Naive B cell (primary cell): ENCODE measurements at regions not wholly inside any gene's neighbourhood (a gene's known extent, or its start where the extent isn't known, plus 50 kb on each side); places are given as distances from the start of the nearest gene placed in this dataset.

ENCODE experiments used
- ATAC-seq, 2 donors: fragments of 150-1000 bp; cut with Tn5 transposase; 2 replicates each; pipeline ENCODE4 v1.10.0; 2021; ENCODE audit warnings: low read depth in 2 of 2, mild to moderate bottlenecking in 2 of 2, moderate library complexity in 2 of 2
- DNase-seq: peaks from one replicate; pipeline ENCODE4 v3.0.0; 2022
- H3K27ac Mint-ChIP-seq, 6 donors: one replicate each; pipeline ENCODE4 v1.8.0; 2020 to 2022; ENCODE audit warnings: mild to moderate bottlenecking in 6 of 6, mixed read lengths in 6 of 6, moderate library complexity in 5 of 6, inconsistent platforms in 2 of 6
- H3K27me3 Mint-ChIP-seq, 3 donors: one replicate each; pipeline ENCODE4 v1.8.0; 2021 to 2022; ENCODE audit warnings: mixed read lengths in 3 of 3, mild to moderate bottlenecking in 1 of 3
- H3K36me3 Mint-ChIP-seq, 2 donors: one replicate each; pipeline ENCODE4 v1.8.0; 2020 to 2022; ENCODE audit warnings: mixed read lengths in 2 of 2, inconsistent platforms in 1 of 2, mild to moderate bottlenecking in 1 of 2
- H3K4me1 Mint-ChIP-seq, 3 donors: one replicate each; pipeline ENCODE4 v1.8.0; 2020 to 2022; ENCODE audit warnings: mixed read lengths in 3 of 3, inconsistent platforms in 1 of 3, mild to moderate bottlenecking in 1 of 3, moderate library complexity in 1 of 3
- H3K4me3 Mint-ChIP-seq, 8 donors: one replicate each; pipeline ENCODE4 v1.8.0; 2020 to 2022; ENCODE audit warnings: mild to moderate bottlenecking in 8 of 8, mixed read lengths in 8 of 8, moderate library complexity in 8 of 8, inconsistent platforms in 2 of 8
- H3K9me3 Mint-ChIP-seq, 7 donors: one replicate each; pipeline ENCODE4 v1.8.0; 2020 to 2022; ENCODE audit warnings: mixed read lengths in 7 of 7, mild to moderate bottlenecking in 5 of 7, inconsistent platforms in 2 of 7, moderate library complexity in 1 of 7

GRCh38 chr5:74285675-74286280 lies 354.8 kb downstream of the ENC1 start:
- H3K36me3 Mint-ChIP-seq: no peaks in the 10 kb centered on the region
- DNase-seq (no peak), ATAC-seq (no peak)
- no peaks in the 10 kb centered on the region for H3K9me3 Mint-ChIP-seq
- no peak overlapping the region for H3K4me3 Mint-ChIP-seq
- H3K27ac Mint-ChIP-seq: no peak overlapping the region
- no peaks in the 10 kb centered on the region for H3K4me1 Mint-ChIP-seq
- H3K27me3 Mint-ChIP-seq: peaks cover 6 to 33% (median 17%) of the 10 kb centered on the region in 3 donors

DNA sequence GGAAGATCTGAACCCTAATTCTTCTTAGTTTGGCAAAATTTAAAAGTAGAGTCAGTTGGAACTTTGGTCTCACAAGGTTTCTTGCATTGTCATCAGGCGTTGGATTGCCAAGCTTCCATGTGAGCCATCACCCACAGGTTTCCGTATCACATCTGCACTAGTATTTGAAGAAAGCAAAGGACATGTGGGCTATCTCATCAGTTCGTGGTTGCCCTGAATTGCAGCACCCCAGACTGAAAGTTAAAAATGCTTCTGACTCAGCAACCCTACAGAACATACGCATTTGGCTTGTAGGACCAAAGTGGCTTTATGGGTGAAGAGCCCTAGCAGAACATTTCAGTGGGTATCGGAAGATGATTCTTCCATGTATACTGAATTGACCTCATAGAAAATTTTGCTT lies 358.0 kb downstream of the ENC1 start:
- ATAC-seq (no peak), DNase-seq (no peak)
- Mint-ChIP-seq H3K36me3 (no peaks in the 10 kb centered on the region), H3K27me3 (peaks cover 0 to 30% (median 10%) of the 10 kb centered on the region in 3 donors), H3K27ac (no peak overlapping the region), H3K4me1 (no peaks in the 10 kb centered on the region), H3K4me3 (no peak overlapping the region), H3K9me3 (no peaks in the 10 kb centered on the region)

- Mint-ChIP-seq H3K9me3 (peaks cover 0 to 5% (median 0%) of the 10 kb centered on the region in 7 donors), H3K4me1 (no peaks in the 10 kb centered on the region), H3K27me3 (peaks cover 5 to 37% (median 22%) of the 10 kb centered on the region in 3 donors), H3K4me3 (no peak overlapping the region), H3K36me3 (no peaks in the 10 kb centered on the region), H3K27ac (no peak overlapping the region)
- ATAC-seq (no peak), DNase-seq (no peak)
Measured at GRCh38 chr5:74281166-74281565, 359.4 kb downstream of the ENC1 start.

GRCh38 chr5:74280306-74280705 lies 360.2 kb downstream of the ENC1 start:
- H3K9me3 Mint-ChIP-seq: peaks cover 0 to 5% (median 0%) of the 10 kb centered on the region in 7 donors
- H3K4me1 Mint-ChIP-seq: no peaks in the 10 kb centered on the region
- no peak for ATAC-seq
- no peak for DNase-seq
- peaks cover 5 to 42% (median 24%) of the 10 kb centered on the region in 3 donors for H3K27me3 Mint-ChIP-seq
- H3K27ac Mint-ChIP-seq: no peak overlapping the region
- H3K36me3 Mint-ChIP-seq: no peaks in the 10 kb centered on the region
- H3K4me3 Mint-ChIP-seq: no peak overlapping the region

GRCh38 chr5:74279244-74279643 lies 361.3 kb downstream of the ENC1 start:
- no peak overlapping the region for H3K27ac Mint-ChIP-seq
- H3K4me3 Mint-ChIP-seq: no peak overlapping the region
- no peaks in the 10 kb centered on the region for H3K36me3 Mint-ChIP-seq
- H3K27me3 Mint-ChIP-seq: peaks cover 5 to 35% (median 18%) of the 10 kb centered on the region in 3 donors
- ATAC-seq (no peak), DNase-seq (no peak)
- H3K4me1 Mint-ChIP-seq: no peaks in the 10 kb centered on the region
- peaks cover 0 to 5% (median 0%) of the 10 kb centered on the region in 7 donors for H3K9me3 Mint-ChIP-seq

GRCh38 chr5:74277418-74277817 lies 363.1 kb downstream of the ENC1 start:
- DNase-seq: no peak

DNA sequence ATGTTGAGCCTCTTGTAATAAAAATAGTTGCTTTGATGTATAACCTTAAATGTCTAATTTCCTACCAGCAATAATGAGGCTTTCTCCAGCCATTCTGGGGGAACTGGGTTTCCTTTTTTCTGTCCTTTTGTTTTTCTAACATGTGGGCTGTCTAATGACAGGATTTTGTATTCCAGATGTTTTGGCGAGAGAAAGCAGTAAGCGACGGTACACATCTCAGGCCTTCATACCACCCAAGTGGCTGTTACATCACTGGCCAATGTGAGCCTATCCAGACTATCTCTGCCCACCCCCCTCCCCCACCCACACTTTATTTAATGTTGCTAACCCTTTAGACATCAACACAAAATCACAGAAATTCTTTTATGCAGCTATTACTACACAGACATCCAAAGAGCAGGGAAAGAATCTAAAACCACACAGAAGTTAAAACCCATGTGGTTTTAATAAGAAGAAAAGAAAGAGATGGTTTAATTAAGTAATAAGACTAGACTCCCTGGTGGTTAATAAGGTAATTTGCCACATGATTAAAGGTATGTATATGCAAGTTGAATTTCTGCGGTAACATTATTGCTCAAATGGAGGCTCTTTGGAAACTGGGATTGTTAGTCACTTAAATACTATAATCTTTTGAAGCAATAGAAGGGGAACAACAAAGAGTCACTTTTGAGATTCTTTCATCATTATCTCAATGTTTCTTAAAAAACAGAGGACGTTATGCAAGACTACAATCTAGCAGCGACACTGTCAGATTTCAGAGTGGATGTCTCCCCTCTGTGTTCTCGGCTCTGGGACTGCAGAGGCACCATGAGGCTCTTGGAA lies 365.1 kb downstream of the ENC1 start:
- DNase-seq (no peak), ATAC-seq (no peak)
- Mint-ChIP-seq H3K36me3 (no peaks in the 10 kb centered on the region), H3K27me3 (peaks cover 5 to 23% (median 14%) of the 10 kb centered on the region in 3 donors), H3K9me3 (peaks cover 0 to 5% (median 0%) of the 10 kb centered on the region in 7 donors), H3K27ac (no peak overlapping the region), H3K4me1 (no peaks in the 10 kb centered on the region), H3K4me3 (no peak overlapping the region)

More at GRCh38 chr5:74277418-74277817, 363.1 kb downstream of the ENC1 start:
- Mint-ChIP-seq H3K27me3 (peaks cover 5 to 23% (median 14%) of the 10 kb centered on the region in 3 donors), H3K4me1 (no peaks in the 10 kb centered on the region), H3K4me3 (no peak overlapping the region), H3K27ac (no peak overlapping the region), H3K9me3 (peaks cover 0 to 5% (median 0%) of the 10 kb centered on the region in 7 donors), H3K36me3 (no peaks in the 10 kb centered on the region)
- ATAC-seq: no peak

GRCh38 chr5:74274326-74274725 lies 366.2 kb downstream of the ENC1 start:
- Mint-ChIP-seq H3K27me3 (peaks cover 8 to 31% (median 14%) of the 10 kb centered on the region in 3 donors), H3K36me3 (no peaks in the 10 kb centered on the region), H3K27ac (no peak overlapping the region), H3K4me1 (no peaks in the 10 kb centered on the region), H3K4me3 (no peak overlapping the region), H3K9me3 (peaks cover 0 to 5% (median 0%) of the 10 kb centered on the region in 7 donors)
- ATAC-seq (no peak), DNase-seq (no peak)

DNA sequence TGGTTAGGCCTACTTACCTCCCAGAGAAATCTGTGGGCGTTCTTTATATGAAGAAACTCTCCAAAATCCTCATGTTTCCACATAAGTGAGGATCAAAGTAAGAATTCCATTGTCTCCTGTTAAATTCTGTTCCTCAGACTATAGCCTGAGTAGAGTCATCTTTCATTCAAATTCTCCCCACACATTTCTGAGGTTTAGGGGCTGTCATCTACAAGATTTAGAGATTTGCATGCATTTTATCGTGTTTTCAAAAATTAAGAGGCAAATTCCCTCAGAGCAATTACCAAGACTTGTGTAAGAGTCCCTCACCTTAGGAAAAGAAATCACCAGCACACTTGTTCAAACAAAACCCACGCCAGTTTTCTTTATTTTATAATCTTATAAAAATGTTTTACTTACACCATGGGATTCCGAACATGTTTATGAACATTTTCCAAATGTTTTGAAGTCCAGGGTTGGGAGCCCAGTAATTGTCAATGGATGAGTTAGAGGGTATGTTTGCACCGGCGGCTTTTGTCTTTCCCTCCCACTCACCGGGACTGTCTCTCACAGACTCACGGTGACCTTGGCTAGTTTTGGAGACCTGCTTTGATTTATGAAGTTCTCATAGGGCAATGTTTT lies 367.6 kb downstream of the ENC1 start:
- ATAC-seq (no peak), DNase-seq (no peak)
- peaks cover 8 to 30% (median 14%) of the 10 kb centered on the region in 3 donors for H3K27me3 Mint-ChIP-seq
- no peaks in the 10 kb centered on the region for H3K36me3 Mint-ChIP-seq
- no peak overlapping the region for H3K27ac Mint-ChIP-seq
- no peak overlapping the region for H3K4me3 Mint-ChIP-seq
- H3K4me1 Mint-ChIP-seq: no peaks in the 10 kb centered on the region
- H3K9me3 Mint-ChIP-seq: peaks cover 0 to 5% (median 0%) of the 10 kb centered on the region in 7 donors

- no peaks in the 10 kb centered on the region for H3K36me3 Mint-ChIP-seq
- no peaks in the 10 kb centered on the region for H3K4me1 Mint-ChIP-seq
- H3K9me3 Mint-ChIP-seq: peaks cover 0 to 5% (median 0%) of the 10 kb centered on the region in 7 donors
- DNase-seq (no peak), ATAC-seq (no peak)
- no peak overlapping the region for H3K27ac Mint-ChIP-seq
- H3K27me3 Mint-ChIP-seq: peaks cover 8 to 28% (median 13%) of the 10 kb centered on the region in 3 donors
- no peak overlapping the region for H3K4me3 Mint-ChIP-seq
Measured at GRCh38 chr5:74272024-74272775, 368.3 kb downstream of the ENC1 start.

- no peak overlapping the region for H3K27ac Mint-ChIP-seq
- no peak for ATAC-seq
Measured at GRCh38 chr5:74268297-74268696, 372.2 kb downstream of the ENC1 start.

DNA sequence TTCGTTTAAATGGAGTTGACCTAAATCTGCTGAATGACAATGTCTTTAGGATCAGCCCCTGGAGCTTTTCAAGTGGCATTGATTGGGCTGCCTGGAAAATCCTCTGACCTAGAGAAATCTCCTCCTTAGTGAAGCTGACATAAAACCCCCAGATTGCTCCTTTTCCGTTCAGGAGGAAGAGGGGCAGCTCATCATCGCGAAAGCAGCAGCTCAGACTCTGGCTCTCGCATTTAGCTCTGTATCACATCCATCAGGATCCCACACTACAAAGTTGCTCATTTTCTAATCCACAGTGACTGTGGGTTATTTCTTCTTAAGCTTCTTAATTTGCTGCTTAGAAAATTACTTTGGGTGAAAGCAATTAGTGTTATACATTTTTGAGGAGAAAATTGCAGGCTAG lies 373.7 kb downstream of the ENC1 start:
- no peak for DNase-seq
- no peaks in the 10 kb centered on the region for H3K4me1 Mint-ChIP-seq
- H3K4me3 Mint-ChIP-seq: no peak overlapping the region
- no peak for ATAC-seq
- H3K36me3 Mint-ChIP-seq: no peaks in the 10 kb centered on the region
- no peaks in the 10 kb centered on the region for H3K9me3 Mint-ChIP-seq
- no peak overlapping the region for H3K27ac Mint-ChIP-seq
- H3K27me3 Mint-ChIP-seq: peaks cover 0 to 23% (median 3%) of the 10 kb centered on the region in 3 donors

More at GRCh38 chr5:74268297-74268696, 372.2 kb downstream of the ENC1 start:
- no peaks in the 10 kb centered on the region for H3K9me3 Mint-ChIP-seq
- no peak overlapping the region for H3K4me3 Mint-ChIP-seq
- H3K4me1 Mint-ChIP-seq: no peaks in the 10 kb centered on the region
- no peaks in the 10 kb centered on the region for H3K36me3 Mint-ChIP-seq
- H3K27me3 Mint-ChIP-seq: peaks cover 0 to 23% (median 3%) of the 10 kb centered on the region in 3 donors
- DNase-seq: no peak

GRCh38 chr5:74266132-74266531 lies 374.4 kb downstream of the ENC1 start:
- Mint-ChIP-seq H3K36me3 (no peaks in the 10 kb centered on the region), H3K4me3 (no peak overlapping the region), H3K4me1 (no peaks in the 10 kb centered on the region), H3K27ac (no peak overlapping the region), H3K9me3 (no peaks in the 10 kb centered on the region), H3K27me3 (peaks cover 0 to 23% (median 3%) of the 10 kb centered on the region in 3 donors)
- ATAC-seq (no peak), DNase-seq (no peak)
